ENCODE measurements at regions not wholly inside any gene's neighbourhood (a gene's known extent, or its start where the extent isn't known, plus 50 kb on each side); places are given as distances from the start of the nearest gene placed in this dataset.

DNA sequence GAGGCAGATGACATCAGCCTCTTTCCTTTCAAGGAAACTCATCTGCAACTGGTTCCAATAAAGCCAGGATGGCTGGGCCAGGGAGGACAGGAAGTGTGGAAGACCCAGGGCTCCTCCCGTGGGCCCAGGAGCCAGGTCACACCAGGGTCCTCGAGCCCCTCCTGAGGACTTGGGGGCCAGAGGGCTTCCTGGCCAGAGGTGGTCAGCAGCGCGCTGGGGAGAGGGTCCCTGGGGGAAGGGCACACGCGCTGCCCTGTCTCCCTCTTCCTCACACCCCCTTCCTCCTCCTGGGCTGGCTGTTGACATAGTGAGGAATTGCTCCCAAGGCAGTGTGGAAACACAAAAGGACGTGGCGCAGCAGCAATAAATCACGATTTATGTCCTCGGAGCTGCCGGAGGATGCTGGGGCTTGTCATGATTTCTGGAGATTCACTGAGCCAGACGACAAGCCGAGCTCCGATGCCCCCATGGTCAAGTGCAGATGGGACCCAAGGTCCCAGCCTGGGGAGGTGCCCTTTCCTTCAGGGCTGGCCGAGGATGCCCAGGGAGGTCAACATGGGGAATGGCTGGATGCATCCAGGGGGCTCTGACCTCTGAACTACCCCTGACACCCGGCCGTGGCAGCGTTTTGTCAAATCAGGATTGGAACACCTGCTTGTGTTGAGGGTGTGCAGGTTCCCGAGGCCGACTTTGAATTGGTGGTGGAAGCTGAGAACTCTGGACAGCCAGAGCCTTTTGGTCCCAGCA is 152.6 kb downstream of the IRF8 start:
- TF ChIP-seq POLR2A (IDR thresholded peaks at IDR 0.05; ENCODE audit: extremely low read depth, insufficient read length) (no peak), MYC (IDR thresholded peaks at IDR 0.05; ENCODE audit: low read depth, low read length) (no peak), MAX (IDR thresholded peaks at IDR 0.05; ENCODE audit: low read depth, low read length) (no peak), CTCF (IDR thresholded peaks at IDR 0.05; ENCODE audit: low read depth, low read length) (no peak)
- no peak overlapping the region for H3K4me3 ChIP-seq (ENCODE audit: low read depth, low read length)
- DNase-seq (ENCODE audit: low read depth), result no peak

- DNase-seq (ENCODE audit: low read depth), result no peak
- H3K4me3 ChIP-seq (ENCODE audit: low read depth, low read length), result no peak overlapping the region
- TF ChIP-seq MAX (IDR thresholded peaks at IDR 0.05; ENCODE audit: low read depth, low read length), result no peak
- no peak for TF ChIP-seq CTCF (IDR thresholded peaks at IDR 0.05; ENCODE audit: low read depth, low read length)
- TF ChIP-seq MYC (IDR thresholded peaks at IDR 0.05; ENCODE audit: low read depth, low read length), result no peak
- no peak for TF ChIP-seq POLR2A (IDR thresholded peaks at IDR 0.05; ENCODE audit: extremely low read depth, insufficient read length)
Observed at GRCh38 chr16:86052115-86052670, 153.2 kb downstream of the IRF8 start.

DNA sequence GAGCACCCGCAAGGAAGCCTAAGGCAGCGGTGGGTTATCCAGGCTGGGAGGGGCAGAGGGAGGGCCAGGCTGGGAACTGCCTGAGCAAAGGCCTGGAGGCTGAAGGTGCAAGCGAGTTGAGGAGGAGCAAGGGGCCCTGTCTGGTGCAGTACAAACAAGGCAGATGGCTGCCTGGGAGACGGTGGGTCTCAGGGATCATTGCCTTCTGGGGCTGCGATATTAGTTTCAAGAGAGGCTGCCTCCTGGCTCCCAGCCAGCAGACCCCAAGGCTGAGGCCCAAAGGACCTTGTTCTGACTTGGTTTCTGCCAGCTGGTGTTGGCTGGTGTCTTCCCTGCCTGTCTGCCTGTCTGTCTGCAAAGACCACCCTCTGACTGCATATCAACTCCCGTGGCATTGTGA is 154.0 kb downstream of the IRF8 start:
- no peak for TF ChIP-seq CTCF (IDR thresholded peaks at IDR 0.05; ENCODE audit: low read depth, low read length)
- TF ChIP-seq MAX (IDR thresholded peaks at IDR 0.05; ENCODE audit: low read depth, low read length), result no peak
- TF ChIP-seq POLR2A (IDR thresholded peaks at IDR 0.05; ENCODE audit: extremely low read depth, insufficient read length), result no peak
- no peak for DNase-seq (ENCODE audit: low read depth)
- H3K4me3 ChIP-seq (ENCODE audit: low read depth, low read length), result no peak overlapping the region

GRCh38 chr16:86059253-86060171 is 160.6 kb downstream of the IRF8 start:
- no peak for DNase-seq (ENCODE audit: low read depth)
- H3K4me3 ChIP-seq (ENCODE audit: low read depth, low read length), result no peak overlapping the region
- no peak for TF ChIP-seq POLR2A (IDR thresholded peaks at IDR 0.05; ENCODE audit: extremely low read depth, insufficient read length)
- no peak for TF ChIP-seq MAX (IDR thresholded peaks at IDR 0.05; ENCODE audit: low read depth, low read length)
- TF ChIP-seq MYC (IDR thresholded peaks at IDR 0.05; ENCODE audit: low read depth, low read length), result no peak
- TF ChIP-seq CTCF (IDR thresholded peaks at IDR 0.05; ENCODE audit: low read depth, low read length), result no peak

DNA sequence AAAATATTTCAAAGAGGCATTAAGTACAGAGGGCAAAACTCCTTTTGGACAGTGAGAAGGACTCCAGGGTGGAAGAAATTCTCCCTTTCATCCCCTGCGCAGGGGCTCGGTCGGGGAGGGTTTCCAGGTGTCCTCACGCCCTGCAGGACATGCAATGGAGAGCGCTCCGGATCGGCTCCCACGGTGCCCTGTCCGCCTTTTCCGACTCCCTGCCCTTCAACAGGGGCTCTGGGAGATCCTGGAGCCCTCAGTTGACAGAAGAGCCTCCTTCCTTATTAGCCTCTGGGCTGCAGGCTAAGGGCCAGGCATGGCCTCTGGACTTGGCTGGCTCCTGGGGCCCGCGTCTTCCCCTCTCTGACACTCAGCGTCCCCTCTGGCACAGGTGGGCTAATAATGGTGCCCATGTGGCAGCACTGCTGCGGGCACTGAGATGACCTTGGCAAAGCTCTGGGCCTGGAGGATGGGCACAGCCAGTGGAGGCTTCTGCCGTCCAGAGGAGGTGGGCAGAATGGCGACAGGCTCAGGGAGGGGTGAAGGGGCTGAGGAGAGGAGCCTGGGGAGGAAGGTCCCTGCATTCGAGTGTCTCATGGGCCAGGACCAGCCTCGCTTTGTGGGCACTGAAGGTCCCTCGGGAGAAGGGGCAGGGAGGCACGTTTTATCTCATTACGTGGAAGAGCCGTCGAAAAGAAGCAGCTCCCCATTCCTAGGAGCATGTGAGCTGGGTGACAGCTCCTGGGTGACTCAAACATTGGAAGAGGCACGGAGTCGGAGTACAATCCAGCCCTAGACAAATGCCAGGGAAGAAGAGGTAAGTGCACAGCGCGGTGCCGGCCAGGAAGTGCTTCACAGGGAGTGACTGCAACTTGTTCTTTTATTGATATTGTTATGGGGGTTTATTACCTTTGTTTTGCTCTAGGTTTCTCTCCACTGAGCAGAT is 161.7 kb downstream of the IRF8 start:
- TF ChIP-seq MYC (IDR thresholded peaks at IDR 0.05; ENCODE audit: low read depth, low read length), result no peak
- no peak for TF ChIP-seq POLR2A (IDR thresholded peaks at IDR 0.05; ENCODE audit: extremely low read depth, insufficient read length)
- TF ChIP-seq CTCF (IDR thresholded peaks at IDR 0.05; ENCODE audit: low read depth, low read length), result no peak
- TF ChIP-seq MAX (IDR thresholded peaks at IDR 0.05; ENCODE audit: low read depth, low read length), result no peak
- DNase-seq (ENCODE audit: low read depth), result no peak
- H3K4me3 ChIP-seq (ENCODE audit: low read depth, low read length), result no peak overlapping the region
